Activated naive CD8-positive, alpha-beta T cell treated with anti-CD3 and anti-CD28 coated beads, Interleukin-2, amount 10 ng/mL, durations not matched to agents 7 days and 5 days (primary cell): ENCODE measurements at regions not wholly inside any gene's neighbourhood (a gene's known extent, or its start where the extent isn't known, plus 50 kb on each side); places are given as distances from the start of the nearest gene placed in this dataset.

Experiments
- ATAC-seq: fragments of 150-1000 bp; cut with Tn5 transposase; one replicate; pipeline ENCODE4 v1.10.0; 2021; ENCODE audit warnings: low read depth, moderate library complexity
- POLR2A ChIA-PET: fragments of 350-600 bp; sonication (Branson Sonifier 250); formaldehyde crosslinking; loops from one replicate; lab custom pipeline; 2021; ENCODE audit warnings: antibody characterized with exemption; lab: Charles Lee
- DNase-seq: peaks from one replicate; pipeline ENCODE4 v3.0.0; 2021
- H3K27ac Mint-ChIP-seq: one replicate; pipeline ENCODE4 v1.8.0; 2022; ENCODE audit warnings: mild to moderate bottlenecking, mixed read lengths
- H3K27me3 Mint-ChIP-seq: one replicate; pipeline ENCODE4 v1.8.0; 2022; ENCODE audit warnings: mild to moderate bottlenecking, moderate library complexity, mixed read lengths
- H3K36me3 Mint-ChIP-seq: one replicate; pipeline ENCODE4 v1.8.0; 2021; ENCODE audit warnings: mild to moderate bottlenecking, mixed read lengths
- H3K4me1 Mint-ChIP-seq: one replicate; pipeline ENCODE4 v1.8.0; 2021; ENCODE audit warnings: mixed read lengths
- H3K4me3 Mint-ChIP-seq: one replicate; pipeline ENCODE4 v1.8.0; 2022; ENCODE audit warnings: mild to moderate bottlenecking, moderate library complexity, mixed read lengths
- H3K9me3 Mint-ChIP-seq: one replicate; pipeline ENCODE4 v1.8.0; 2021; ENCODE audit warnings: mixed read lengths

DNA sequence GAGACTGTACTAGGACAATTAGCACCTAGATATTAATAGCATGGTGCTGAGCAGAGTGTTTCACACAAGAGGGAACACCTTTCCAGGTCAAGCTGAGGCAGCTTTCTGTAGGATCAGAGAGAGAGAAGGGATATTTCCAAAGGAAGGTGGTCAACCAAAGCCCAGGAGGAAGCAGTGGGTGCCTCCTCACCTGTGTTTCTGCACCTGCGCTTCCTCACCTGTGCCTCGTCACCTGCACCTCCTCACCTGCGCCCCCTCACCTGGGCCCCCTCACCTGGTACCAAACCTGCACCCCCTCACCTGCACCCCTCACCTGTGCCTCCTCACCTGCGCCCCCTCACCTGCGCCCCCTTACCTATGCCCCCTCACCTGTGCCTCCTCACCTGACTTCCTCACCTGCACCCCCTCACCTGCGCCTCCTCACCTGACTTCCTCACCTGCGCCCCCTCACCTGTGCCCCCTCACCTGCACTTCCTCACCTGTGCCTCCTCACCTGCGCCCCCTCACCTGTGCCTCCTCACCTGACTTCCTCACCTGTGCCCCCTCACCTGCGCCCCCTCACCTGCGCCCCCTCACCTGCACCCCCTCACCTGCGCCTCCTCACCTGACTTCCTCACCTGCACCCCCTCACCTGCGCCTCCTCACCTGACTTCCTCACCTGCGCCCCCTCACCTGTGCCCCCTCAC lies 67.9 kb downstream of the TTLL2 start:
- no peak overlapping the region for H3K27ac Mint-ChIP-seq
- peaks cover 4% of the 10 kb centered on the region for H3K27me3 Mint-ChIP-seq
- H3K4me1 Mint-ChIP-seq, result no peaks in the 10 kb centered on the region
- POLR2A ChIA-PET, result no interaction called here
- DNase-seq (no peak), ATAC-seq (no peak)
- H3K4me3 Mint-ChIP-seq, result no peak overlapping the region
- no peaks in the 10 kb centered on the region for H3K9me3 Mint-ChIP-seq
- H3K36me3 Mint-ChIP-seq, result no peaks in the 10 kb centered on the region

GRCh38 chr6:167393731-167394130 lies 68.8 kb downstream of the TTLL2 start:
- Mint-ChIP-seq H3K36me3 (no peaks in the 10 kb centered on the region), H3K9me3 (no peaks in the 10 kb centered on the region), H3K27me3 (peaks cover 4% of the 10 kb centered on the region), H3K4me1 (no peaks in the 10 kb centered on the region), H3K4me3 (no peak overlapping the region), H3K27ac (no peak overlapping the region)
- no peak for ATAC-seq
- POLR2A ChIA-PET, result no interaction called here
- no peak for DNase-seq

DNA sequence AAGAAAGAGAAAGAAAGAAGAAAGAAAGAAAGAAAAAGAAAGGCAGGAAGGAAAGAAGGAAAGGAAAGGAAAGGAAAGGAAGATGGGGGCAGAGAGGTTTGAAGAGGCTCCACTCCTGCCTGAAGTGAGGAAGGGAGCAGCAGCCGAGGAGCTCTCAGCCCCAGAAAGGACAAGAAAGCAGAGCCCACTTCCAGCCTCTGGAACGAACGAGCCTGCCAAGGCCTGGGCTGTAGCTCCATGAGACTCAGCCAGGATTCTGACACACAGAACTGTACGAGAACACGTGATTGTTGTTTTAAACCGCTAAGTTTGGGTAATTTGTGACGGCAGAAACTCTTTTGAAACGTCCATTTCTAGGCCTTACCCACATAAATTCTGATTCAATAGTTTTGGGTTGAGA lies 69.5 kb downstream of the TTLL2 start:
- peaks cover 4% of the 10 kb centered on the region for H3K27me3 Mint-ChIP-seq
- no peak for ATAC-seq
- no peaks in the 10 kb centered on the region for H3K36me3 Mint-ChIP-seq
- no peak for DNase-seq
- no peak overlapping the region for H3K4me3 Mint-ChIP-seq
- no peak overlapping the region for H3K27ac Mint-ChIP-seq
- H3K9me3 Mint-ChIP-seq, result no peaks in the 10 kb centered on the region
- POLR2A ChIA-PET, result no interaction called here
- H3K4me1 Mint-ChIP-seq, result no peaks in the 10 kb centered on the region

GRCh38 chr6:167394820-167395219 lies 69.9 kb downstream of the TTLL2 start:
- Mint-ChIP-seq H3K27me3 (peaks cover 4% of the 10 kb centered on the region), H3K4me3 (no peak overlapping the region), H3K27ac (no peak overlapping the region), H3K4me1 (no peaks in the 10 kb centered on the region), H3K9me3 (no peaks in the 10 kb centered on the region), H3K36me3 (no peaks in the 10 kb centered on the region)
- no peak for ATAC-seq
- DNase-seq, result no peak
- POLR2A ChIA-PET, result no interaction called here

- Mint-ChIP-seq H3K27ac (no peak overlapping the region), H3K9me3 (no peaks in the 10 kb centered on the region), H3K27me3 (peaks cover 4% of the 10 kb centered on the region), H3K36me3 (no peaks in the 10 kb centered on the region), H3K4me3 (no peak overlapping the region), H3K4me1 (no peaks in the 10 kb centered on the region)
- no peak for DNase-seq
- ATAC-seq, result no peak
- POLR2A ChIA-PET, result no interaction called here
Measured at GRCh38 chr6:167396068-167396658, 71.3 kb downstream of the TTLL2 start.

DNA sequence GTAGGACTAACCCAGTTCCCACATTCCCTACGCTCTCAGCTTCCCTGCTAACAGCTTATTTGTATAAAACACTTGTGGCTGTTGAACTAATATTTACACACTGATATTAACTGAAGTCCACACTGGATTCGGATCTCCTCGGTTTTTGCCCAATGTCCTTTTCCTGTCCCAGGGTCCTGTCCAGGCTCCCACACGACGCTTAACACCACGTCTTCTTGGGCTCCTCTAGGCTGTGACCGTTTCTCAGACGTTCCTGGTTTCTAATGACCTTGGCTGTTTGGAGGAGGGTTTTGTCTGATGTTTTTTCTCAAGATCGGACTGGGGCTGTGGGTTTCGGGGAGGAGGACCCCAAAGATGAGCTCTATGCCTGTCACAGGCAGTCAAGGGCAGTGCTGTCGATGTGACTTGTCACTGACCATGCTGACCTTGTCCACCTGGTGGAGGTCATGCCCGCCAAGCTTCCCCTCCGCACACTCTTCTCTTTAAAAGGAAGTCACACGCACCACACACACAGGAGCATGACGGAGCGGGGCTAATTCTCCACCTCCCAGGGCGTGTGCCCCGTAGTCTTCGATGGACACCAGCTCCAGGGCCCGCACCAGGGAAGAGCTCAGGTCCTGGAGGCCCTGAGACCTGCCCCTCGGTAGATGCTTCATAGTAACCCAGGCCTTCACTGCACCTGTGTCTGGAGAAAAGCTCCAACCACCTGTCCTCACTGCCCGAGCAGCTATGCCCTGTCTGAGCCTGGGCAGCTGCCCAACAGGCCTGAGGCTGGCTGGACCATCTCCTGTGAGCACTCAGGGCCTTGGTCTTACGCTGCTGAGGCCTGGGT lies 72.0 kb downstream of the TTLL2 start:
- Mint-ChIP-seq H3K36me3 (no peaks in the 10 kb centered on the region), H3K27ac (no peak overlapping the region), H3K4me3 (no peak overlapping the region), H3K27me3 (peaks cover 4% of the 10 kb centered on the region), H3K9me3 (no peaks in the 10 kb centered on the region), H3K4me1 (no peaks in the 10 kb centered on the region)
- POLR2A ChIA-PET, result no interaction called here
- DNase-seq (no peak), ATAC-seq (no peak)

- POLR2A ChIA-PET, result no interaction called here
- H3K36me3 Mint-ChIP-seq, result no peaks in the 10 kb centered on the region
- DNase-seq (no peak), ATAC-seq (no peak)
- no peaks in the 10 kb centered on the region for H3K9me3 Mint-ChIP-seq
- no peak overlapping the region for H3K27ac Mint-ChIP-seq
- peaks cover 4% of the 10 kb centered on the region for H3K27me3 Mint-ChIP-seq
- no peak overlapping the region for H3K4me3 Mint-ChIP-seq
- no peaks in the 10 kb centered on the region for H3K4me1 Mint-ChIP-seq
Measured at GRCh38 chr6:167397712-167398111, 72.8 kb downstream of the TTLL2 start.

GRCh38 chr6:167398214-167399050 lies 73.5 kb downstream of the TTLL2 start:
- Mint-ChIP-seq H3K4me3 (no peak overlapping the region), H3K27me3 (peaks cover 4% of the 10 kb centered on the region), H3K4me1 (no peaks in the 10 kb centered on the region), H3K36me3 (no peaks in the 10 kb centered on the region), H3K9me3 (no peaks in the 10 kb centered on the region), H3K27ac (no peak overlapping the region)
- no peak for DNase-seq
- POLR2A ChIA-PET, result no interaction called here
- ATAC-seq, result no peak

DNA sequence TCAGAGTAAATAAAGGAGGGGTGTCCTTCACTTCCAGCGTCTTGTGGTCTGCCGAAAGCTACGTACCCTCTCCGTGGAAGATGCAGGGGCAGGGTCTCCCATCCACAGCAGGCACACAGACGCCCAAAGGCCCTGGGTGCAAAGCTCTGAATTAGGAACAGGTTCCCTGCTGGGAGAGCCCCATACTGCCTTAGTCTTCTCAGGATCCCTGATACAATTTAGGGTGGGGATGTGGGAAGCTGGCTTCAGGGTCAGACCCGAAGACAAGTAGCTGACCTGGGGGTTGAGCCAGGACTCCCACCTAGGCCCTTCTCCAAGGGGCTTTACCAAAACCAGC lies 74.1 kb downstream of the TTLL2 start:
- H3K4me3 Mint-ChIP-seq, result no peak overlapping the region
- no peak overlapping the region for H3K27ac Mint-ChIP-seq
- ATAC-seq (no peak), DNase-seq (no peak)
- no peaks in the 10 kb centered on the region for H3K9me3 Mint-ChIP-seq
- POLR2A ChIA-PET, result no interaction called here
- H3K36me3 Mint-ChIP-seq, result no peaks in the 10 kb centered on the region
- no peaks in the 10 kb centered on the region for H3K4me1 Mint-ChIP-seq
- H3K27me3 Mint-ChIP-seq, result peaks cover 3% of the 10 kb centered on the region

GRCh38 chr6:167399599-167399998 lies 74.7 kb downstream of the TTLL2 start:
- H3K9me3 Mint-ChIP-seq, result no peaks in the 10 kb centered on the region
- POLR2A ChIA-PET, result no interaction called here

DNA sequence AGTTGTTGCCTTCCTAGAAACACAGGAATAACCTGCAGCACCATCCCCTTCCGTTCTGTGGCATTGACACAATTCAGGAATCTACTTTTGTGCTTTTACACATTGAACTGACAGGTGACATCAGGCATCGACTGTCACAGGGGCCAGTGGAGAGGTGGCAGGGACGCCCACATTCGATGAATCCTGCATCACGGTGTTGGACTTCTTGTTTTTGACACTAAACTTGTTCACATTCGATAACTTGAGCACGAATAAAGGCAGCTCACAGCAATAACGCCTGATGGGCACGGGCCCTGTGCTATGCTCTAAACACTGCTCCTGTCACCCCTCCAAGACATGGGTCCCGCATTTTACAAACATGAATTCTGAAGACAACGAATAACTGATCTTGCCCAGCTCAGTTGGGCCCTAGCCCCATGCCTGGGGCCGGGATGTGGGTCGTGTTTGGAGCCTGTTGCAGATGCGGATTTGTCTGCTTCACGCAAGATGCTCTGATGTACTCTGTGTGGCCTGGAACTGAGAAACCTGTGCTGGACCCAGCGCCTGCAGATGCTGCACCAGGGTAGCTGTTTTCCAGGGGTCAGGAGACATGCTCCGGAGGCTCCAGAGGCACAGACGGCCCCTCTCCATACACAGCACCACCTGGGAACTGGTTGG lies 75.7 kb downstream of the TTLL2 start:
- ATAC-seq, result no peak
- POLR2A ChIA-PET, result no interaction called here
- no peaks in the 10 kb centered on the region for H3K9me3 Mint-ChIP-seq

More at GRCh38 chr6:167399599-167399998, 74.7 kb downstream of the TTLL2 start:
- ATAC-seq, result no peak
- Mint-ChIP-seq H3K4me3 (no peak overlapping the region), H3K27me3 (peaks cover 3% of the 10 kb centered on the region), H3K36me3 (no peaks in the 10 kb centered on the region), H3K27ac (no peak overlapping the region), H3K4me1 (no peaks in the 10 kb centered on the region)
- DNase-seq, result no peak

GRCh38 chr6:167401525-167402194 lies 76.8 kb downstream of the TTLL2 start:
- no peaks in the 10 kb centered on the region for H3K36me3 Mint-ChIP-seq
- H3K4me1 Mint-ChIP-seq, result peaks cover 3% of the 10 kb centered on the region
- POLR2A ChIA-PET, result no interaction called here
- H3K4me3 Mint-ChIP-seq, result no peak overlapping the region
- H3K27me3 Mint-ChIP-seq, result peaks cover 7% of the 10 kb centered on the region
- no peak for DNase-seq
- no peaks in the 10 kb centered on the region for H3K9me3 Mint-ChIP-seq
- no peak for ATAC-seq
- no peak overlapping the region for H3K27ac Mint-ChIP-seq

More for the DNA sequence above, 75.7 kb downstream of the TTLL2 start:
- DNase-seq, result no peak
- Mint-ChIP-seq H3K27me3 (peaks cover 4% of the 10 kb centered on the region), H3K4me3 (no peak overlapping the region), H3K4me1 (peaks cover under 1% of the 10 kb centered on the region), H3K27ac (no peak overlapping the region), H3K36me3 (no peaks in the 10 kb centered on the region)
